GM03348 (cell line): ENCODE measurements at regions not wholly inside any gene's neighbourhood (a gene's known extent, or its start where the extent isn't known, plus 50 kb on each side); places are given as distances from the start of the nearest gene placed in this dataset.
"Not testable (repeated sequence)": the region's sequence is repeated elsewhere in the genome, so short reads cannot be mapped to it uniquely, and the experiment has no call there.

Experiments used
- DNase-seq: peaks from one replicate; pipeline ENCODE4 v3.0.0; 2012; ENCODE audit warnings: low spot score

DNA sequence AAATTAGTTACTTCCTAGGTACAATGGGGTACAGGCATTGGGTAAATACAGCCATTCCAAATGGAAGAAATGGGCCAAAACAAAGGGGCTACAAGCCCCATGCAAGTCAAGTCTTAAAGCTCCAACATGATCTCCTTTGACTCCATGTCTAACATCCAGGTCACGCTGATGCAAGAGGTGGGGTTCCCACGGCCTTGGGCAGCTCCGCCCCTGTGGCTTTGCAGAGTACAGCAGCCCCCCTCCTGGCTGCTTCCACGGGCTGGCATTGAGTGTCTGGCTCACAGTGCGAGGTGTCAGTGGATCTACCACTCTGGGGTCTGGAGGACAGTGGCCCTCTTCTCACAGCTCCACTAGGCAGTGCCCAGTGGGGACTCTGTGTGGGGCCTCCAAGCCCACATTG is 109.4 kb upstream of the SFSWAP start:
- DNase-seq, result not testable (repeated sequence)

DNA sequence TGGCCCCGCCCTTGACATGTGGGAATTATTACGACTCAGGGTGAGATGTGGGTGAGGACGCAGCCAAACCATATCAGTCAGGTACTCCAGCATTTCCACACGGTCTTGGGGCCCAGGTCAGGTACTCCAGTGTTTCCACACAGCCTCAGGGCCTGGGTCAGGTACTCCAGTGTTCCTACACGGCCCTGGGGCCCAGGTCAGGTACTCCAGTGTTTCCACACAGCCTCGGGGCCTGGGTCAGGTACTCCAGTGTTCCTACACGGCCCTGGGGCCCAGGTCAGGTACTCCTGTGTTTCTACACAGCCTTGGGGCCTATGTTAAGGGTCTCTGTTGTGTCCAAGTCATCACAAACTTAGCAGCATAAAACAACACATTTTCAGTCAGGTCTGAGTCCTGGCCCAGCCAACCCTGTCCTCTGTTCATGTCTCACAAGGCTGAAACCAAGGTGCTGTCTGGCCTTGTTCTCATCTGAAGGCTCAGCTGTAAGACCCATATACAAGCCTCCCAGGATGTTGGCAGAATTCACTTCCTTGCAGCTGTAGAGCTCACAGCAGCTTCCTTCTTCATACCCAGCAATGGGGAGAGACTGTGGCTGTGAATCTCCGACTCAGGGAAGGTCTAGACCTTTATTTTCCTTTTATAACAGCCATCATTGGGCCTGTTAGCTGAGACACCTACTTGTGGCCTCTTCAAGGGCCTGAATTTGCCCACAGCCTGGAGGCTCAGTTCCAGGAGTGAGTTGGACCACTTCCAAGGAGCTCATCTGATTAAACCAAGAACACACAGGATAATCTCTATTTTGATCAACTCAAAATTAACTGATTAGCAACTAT is 107.6 kb upstream of the SFSWAP start:
- no peak for DNase-seq

DNA sequence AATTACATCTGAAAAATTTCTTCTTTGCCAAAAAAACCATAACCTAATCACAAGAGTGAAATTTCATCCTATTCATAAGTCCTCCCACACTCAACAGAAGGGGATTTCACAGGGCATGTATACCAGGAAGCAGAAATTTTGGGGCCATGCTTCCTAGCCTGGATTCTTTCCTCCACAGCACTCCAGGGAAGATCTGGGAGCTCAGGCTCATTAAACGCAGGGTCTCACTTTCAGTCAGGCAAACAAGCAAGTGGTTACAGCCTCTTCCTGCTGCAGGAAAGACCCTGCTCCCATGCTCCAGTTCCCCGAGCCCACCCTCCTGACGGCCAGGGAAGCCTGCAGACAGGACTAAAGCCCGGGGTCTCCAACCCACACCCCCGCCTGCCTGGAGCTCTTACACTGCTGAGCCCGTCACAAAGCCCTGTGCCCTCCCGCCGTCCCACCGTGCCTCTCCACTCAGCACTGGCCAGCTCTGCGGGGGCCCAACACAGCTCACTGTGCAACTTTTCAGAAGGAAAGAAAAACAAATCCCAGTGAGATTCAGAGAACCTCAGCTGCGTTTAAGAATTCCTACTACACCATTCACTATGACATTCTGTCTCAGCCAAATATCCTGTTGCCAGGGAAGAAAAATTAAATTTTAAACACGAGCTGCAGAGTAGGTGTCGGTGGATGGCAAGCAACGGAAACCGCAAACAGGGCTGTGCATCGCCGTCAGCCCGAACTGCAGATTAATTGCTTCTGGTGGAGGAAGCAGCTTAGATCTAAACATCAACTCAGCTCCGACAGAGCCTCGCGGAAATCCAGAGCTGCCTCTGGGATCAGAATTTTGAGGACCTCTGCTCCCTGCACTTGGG is 106.7 kb upstream of the SFSWAP start:
- DNase-seq, result no peak

DNA sequence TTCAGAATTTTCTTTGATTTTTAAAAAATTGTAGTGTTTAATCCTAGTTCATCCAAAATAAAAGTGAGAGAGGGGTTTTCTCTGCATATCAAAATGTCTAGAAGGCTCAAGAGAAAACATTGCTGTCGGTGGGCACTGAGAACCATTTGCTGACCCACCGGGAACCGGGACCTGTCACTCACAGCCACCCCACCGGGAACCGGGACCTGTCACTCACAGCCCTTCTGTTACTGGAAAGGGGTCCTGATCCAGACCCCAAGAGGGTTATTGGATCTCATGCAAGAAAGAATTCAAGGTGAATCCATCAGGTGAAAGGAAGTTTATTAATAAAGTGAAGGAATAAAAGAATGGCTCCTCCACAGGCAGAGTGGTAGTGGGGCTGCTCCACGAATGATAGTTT is 106.0 kb upstream of the SFSWAP start:
- no peak for DNase-seq

DNA sequence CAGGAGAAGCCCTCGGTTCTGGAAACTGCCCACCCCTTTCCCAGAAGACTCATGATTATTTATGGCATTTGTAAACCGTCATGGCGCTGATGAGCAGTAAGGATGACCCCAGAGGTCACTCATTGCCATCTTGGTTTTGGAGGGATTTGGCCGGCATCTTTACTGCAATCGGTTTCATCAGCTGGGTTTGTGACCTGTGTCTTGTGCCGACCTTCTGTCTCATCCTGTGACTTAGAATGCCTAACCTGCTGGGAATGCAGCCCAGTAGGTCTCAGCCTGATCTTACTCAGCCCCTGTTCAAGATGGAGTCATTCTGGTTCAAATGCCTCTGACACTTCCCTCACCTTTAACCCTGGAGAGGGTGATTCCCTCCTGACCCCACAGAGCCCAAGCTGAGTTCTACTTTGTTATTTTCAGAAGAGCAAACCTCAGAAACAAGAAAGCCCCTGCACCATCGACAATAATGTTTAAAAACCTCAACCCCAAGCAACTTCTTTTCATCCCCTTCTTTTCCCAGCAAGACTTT is 105.5 kb upstream of the SFSWAP start:
- no peak for DNase-seq

DNA sequence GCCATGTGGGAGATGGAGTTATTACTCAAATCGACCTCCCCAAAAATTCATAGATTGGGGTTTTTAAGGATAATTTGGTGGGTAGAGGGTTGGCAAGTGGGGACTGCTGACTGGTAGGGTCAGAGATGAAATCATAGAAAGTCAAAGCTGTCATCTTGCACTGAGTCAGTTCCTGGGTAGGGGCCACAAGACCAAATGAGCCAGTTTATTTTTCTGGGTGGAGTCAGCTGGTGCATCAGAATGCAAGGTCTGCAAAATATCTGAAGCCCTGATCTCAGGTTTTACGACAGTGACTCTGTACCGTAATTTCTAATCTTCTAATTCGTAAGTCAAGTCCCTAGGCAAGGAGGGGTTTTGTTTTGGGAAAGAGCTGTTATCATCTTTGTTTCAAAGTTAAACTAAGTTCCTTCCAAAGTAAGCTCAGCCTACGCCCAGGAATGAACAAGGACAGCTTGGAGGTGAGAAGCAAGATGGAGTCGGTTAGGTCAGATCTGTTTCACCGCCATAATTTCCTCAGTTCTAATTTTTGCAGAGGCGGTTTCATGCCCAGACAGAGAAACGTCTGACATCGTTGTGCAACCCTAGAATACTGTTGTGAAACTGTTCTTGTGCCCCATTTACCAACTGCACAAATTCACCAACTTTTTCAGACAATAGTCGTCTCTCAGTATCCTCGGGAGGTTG is 104.5 kb upstream of the SFSWAP start:
- no peak for DNase-seq

DNA sequence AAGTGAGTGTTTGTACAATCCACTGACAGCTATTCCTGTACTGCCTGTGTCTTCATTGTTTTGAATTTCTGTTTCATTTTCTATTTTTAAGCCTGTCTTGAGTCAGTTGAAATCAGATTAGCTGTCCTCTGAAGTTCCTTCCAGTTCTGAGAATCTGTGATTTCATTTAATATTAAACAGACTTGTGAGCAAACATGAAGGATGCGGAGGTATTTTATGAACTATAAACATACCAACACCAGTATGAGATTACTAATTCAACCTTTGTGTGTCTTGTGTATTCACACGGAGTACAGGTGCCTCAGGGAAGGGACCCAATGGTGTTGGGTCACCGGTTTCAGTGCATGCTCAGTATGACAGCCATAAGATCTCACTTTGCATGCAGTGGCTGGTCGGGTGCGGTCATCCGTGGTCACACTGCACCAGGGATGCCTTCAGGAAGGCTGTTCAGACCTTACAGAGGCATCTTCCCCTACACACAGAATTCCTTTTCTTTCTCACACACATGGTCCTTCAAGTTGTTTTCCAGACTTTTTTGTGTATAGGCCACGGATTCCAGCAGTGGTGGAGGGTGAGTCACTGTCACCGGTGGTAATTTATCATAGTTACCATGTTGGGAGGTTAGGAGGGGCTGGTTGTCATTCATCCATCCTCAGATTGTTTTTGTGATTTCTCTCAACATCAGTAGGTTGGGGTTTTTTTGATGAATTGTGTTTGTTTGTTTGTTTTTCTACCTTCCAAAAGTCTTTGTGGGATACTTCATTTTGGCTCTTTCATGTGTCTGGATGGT is 103.0 kb upstream of the SFSWAP start:
- no peak for DNase-seq

DNA sequence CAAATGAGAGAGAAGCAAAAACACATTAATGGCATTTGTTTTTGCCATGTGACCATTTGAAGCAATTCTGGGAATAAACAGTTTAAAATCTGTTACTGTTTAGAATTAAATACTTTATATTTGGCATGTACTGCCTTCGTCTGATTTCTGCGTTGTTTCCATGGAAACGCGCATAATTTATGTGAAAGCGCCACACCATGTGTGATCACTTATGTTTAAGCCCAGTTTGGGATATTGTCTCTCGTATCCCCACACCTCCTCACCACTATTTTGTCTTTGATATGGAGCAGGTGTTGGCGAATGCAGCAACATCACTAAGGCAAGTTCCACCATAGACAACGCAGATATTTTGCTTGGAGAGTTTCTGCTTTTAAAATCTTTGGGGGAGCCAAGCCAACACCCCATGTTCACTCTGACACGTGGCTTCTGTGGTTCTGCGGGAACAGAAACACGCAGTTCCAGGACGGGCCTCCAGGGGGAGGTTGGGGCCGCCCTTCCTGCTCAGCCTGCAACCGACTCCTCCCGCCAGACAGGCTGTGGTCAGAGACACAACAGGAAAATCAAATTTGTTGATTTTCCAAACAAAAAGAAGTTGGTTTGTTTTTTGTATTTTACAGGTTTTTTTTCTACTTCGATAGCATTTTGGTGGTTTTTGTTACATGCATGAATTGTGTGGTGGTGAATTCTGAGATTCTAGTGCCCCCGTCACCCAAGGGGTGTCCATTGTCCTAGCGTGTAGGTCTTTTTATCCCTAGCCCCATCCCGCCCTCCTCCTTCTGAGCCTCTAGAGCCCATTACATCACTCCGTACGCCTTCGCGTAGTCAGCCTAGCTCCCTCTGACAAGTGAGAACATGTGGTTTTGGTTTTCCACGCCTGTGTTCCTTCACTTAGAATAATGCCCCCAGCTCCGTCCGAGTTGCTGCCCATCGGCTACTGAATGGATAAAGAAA is 101.9 kb upstream of the SFSWAP start:
- peak; percentile 91 for DNase-seq

DNA sequence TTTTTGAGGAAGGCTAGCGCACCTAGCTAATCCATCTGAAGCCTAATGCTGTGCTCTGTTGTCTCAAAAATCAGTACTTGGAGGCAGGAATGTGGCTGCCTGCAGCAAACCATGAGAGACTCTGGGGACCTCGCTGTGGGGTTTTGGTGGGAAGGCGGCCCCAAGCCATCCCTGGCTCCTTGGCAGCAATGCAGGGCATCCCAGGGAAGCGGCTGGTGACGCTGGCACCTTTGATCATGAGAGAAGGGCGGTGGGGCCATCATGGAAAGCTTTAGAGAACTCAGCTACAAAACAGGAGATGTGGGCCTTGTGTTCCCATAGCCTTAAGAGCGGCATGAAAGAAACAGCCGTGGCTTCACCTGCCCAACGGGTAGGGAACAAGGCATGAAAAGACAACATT is 101.1 kb upstream of the SFSWAP start:
- DNase-seq, result no peak

DNA sequence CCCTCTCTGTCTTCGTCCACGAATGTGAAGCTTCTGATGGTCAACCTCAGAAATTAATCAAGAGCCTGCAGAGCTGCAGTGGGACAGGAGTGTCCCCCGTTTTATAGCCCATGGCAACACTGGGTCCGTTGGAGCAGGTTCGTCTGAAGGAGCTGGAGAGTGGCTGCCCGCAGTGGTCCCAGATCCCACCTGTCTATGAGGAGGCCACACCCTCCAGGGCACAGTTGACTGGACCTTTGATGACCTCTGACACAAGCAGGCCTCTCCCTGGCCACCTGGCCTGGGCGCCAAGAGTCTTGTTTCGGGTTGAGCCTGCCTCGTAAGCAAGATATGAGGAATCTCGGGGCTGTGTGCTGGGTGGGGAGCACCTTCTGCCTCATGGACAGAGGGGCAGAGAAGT is 100.7 kb upstream of the SFSWAP start:
- no peak for DNase-seq

DNA sequence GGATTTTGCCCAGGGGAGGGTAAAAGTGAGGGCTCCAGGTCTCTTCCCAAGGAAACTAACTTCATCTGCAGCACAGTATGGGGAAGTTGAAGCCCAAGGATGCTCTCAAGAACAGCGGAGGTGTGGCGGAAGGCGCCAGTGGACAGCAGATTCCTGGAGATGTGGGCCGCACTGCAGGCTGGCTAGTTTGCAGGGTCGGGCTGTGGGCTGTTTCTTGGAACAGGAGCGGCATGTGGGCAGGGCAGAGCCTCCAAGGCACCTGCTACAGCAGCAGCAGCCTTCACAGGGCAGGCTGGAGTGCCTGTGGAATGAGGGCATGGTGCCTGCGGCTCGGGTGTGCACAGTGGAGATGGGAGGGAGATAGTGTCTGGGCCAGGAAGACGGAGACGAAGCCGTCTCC is 100.0 kb upstream of the SFSWAP start:
- no peak for DNase-seq

DNA sequence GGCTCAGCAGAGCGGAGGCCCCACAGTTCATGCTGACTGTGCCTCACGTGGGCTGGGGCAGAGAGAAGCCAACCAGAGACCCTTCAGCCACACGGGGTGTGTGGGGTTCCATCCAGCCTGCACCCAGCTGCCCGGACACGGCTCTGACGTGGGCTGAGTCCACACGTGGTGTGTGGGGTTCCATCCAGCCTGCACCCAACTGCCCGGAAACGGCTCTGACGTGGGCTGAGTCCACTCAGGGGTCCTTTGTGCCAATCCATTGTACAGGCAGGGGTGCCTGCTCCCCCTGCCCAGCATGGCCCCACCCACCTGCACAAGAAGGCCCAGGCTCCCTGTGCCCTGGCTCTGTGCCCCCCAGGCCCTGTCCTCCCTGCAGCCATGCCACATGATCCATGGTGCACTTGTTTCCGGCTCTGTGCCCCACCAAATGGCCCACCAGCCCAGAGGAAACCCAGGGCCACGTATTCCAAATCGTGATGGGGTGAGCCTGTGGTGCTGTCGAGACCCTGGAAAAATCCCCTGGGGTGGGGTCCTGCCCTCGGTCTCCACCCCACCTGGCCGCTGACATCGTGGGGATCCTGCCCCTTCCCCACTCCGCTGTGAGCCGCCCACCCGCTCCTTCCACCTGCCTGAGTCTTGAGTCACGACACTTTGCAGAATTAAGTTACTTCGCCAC is 99.3 kb upstream of the SFSWAP start:
- DNase-seq, result no peak

DNA sequence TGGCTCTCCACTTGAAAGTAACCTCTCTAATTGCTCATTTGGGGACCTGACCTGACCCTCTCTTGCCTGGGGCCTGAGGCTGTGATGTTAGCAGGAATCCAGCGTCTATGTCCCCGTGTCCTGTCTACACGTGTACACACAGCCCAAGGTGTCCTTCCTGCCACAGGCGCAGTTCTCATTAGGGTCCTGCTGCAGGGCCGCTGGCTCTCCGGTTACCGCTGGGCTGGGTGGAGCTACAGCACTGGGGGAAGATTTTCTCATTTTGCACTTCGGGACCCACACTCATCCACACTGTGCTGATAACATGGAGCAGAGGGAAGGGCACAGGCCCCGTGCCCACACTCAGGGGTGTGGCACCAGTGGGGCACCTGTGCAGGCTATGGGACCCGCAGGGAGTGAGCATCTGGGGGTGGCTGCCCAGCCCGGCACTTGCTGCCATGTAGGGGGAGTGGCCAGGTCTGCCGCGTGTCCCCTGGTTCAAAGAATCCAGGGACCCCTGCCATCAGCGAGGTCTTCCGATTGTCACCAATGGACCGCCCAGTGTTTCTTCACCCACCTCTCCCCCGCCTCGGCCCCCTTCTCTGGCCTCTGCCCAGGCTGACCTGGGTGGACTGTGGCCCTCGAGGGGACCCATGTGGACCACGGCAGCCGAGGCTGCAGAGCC is 98.7 kb upstream of the SFSWAP start:
- no peak for DNase-seq

DNA sequence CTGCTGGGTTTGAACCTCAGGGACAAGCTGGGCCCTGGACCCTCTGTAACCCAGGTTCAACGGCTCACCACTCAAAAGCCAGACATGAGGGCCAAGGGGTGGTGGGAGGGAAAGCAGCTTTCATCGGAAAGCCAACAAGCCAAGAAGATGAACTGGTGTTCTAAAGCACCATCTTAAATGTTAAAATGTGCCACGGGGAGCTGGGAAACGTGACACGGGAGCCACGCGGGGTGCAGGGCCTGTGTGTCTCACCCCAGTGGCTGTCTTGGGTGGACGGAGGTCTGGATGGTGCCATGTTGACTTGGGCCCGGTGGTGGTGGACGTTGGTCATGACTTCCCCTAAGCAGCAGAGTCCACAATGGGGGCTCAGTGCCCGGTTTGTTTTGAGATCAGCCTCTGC is 97.7 kb upstream of the SFSWAP start:
- no peak for DNase-seq

DNA sequence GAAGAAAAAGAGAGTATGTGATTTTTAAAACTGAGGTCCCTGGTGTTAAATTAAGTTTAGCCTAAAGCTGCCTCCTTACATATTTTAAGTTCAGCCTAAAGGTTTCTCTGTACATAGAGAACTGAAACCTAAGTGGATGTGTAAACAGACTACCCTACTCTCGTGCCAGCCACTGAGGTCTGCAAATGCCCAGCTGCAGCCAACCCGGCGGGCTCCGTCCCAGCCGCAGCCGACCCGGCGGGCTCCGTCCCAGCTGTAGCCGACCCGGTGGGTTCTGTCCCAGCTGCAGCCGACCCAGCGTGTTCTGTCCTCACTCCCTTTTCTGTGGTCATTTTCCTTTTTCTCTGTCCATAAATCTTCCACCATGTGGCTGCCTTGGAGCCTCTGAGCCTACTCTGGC is 97.2 kb upstream of the SFSWAP start:
- no peak for DNase-seq

DNA sequence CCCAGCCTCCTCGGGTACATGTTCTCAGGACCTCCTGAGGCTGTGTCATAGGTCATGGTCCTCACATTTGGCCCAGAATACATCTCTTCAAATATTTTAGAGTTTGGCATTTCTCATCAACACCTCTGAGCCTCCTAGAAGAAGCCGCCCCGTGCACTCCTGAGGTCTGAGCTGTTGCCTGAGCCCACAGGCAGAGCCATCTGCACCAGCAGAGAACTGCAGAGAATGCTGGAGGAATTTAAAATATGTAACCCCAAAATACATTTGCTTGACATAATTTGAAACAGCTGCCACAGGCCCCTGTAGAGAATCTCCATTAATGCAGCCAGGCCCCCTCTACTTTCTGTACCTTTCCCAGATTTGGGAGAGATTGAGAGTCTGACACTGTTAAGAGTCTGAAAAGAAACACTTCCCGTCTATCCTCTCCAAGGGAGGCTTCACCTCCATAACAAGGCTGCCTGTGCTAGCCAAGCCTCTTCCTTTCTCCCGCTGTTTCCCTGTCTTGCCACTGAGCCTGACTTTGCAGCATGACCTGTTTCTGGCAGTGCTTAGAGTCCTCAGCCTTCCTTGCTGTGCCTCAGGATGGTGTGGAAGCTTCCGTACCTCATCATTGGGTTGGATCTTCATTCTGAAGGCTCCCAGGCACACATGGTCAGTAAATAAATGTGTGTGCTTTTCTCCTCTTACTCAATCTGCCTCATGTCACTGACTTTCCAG is 95.4 kb upstream of the SFSWAP start:
- peak; percentile 61 for DNase-seq

DNA sequence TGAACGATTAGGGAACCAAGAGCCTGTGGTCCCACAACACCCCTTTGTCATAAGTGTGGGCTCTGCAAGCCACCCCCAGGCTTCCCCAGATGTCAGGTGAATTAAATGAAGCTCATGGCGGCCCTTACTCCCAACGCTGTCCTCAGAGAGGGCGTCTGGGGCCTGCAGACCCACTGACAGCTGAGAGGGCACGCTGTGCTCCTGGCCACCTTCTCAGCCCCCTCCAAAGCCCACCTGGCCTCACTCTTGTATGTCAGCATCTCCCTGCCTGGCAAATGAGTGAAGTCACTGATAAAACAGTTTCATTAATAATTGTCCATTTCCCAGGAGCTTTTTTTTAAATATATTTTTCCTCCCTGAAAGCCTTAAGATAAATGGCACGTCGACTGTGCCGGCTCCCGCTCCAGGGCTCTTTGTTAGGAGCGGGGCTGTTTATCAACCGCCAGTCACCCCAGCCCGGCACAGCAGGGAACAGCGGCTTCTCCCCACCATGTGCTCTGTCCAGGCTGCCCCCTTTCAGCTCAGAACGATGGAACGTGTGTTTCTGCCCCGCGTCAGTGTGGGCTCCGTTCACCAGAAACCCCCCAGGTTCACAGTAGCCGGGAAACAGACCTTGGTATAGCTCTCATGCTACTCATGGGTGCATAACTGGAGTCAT is 94.7 kb upstream of the SFSWAP start:
- DNase-seq, result no peak

DNA sequence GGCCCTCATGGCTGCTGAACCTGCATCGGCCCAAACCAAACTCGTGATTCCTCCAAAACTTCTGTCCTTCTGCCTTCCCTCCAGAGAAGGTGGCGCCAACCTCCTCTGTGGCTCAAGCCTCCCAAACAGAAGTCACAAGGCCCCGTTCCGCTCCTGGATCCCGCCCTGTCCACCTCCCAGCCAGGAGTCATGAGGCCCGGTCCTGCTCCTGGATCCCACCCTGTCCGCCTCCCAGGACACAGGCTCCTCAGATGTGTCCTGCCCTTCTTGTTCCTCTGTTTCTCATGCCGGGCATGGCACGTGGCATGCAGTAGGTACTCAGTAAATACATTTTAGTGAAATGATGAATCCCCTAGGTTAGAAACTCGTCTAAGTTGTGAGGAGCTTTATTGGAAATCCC is 94.2 kb upstream of the SFSWAP start:
- no peak for DNase-seq
